NCI-H187 (cell line): ENCODE measurements at regions not wholly inside any gene's neighbourhood (a gene's known extent, or its start where the extent isn't known, plus 50 kb on each side); places are given as distances from the start of the nearest gene placed in this dataset.

ENCODE experiments used
- DNase-seq, 2 experiments: peaks; one replicate each; lab custom pipeline; 2025; lab: John Stamatoyannopoulos, UW

DNA sequence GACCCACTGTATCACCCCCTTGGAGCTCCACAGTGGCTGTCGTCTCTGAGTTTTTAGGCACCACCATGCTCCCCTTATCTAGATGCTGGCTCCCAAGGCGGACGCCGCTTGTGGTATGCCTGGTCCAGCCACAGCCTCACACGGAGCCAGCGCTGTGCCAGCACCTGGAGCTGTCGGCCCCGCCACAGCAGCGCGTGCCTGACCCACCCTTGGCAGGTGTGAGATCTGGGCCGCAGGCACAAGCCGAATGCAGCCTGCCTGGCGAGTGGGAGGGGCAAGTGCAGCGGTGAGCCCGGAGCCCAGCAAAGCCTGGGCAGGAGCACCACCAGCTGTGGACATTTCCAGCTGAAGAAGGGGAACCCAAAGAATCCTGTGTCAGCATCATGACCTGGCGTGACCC is 91.9 kb upstream of the BACE2 start:
- no peak for DNase-seq

DNA sequence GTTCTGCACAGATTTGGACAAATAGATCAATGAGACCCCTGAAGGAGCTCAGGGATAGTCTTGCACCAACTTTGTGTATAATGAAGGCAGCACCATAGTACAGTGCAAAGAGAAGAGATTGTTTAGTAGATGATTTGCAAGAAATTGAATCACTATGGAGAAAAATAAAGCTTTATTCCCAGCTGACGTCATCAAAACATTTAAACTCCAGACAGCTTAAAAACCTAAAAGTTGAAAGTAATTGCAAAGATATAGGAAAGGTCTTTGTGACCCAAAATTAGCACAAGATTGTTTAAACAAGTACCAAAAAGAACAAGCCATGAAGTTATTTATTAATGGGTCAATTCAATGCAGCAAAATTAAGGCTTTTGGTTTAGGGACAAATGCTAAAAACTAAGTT is 88.8 kb upstream of the BACE2 start:
- no peak for DNase-seq

DNA sequence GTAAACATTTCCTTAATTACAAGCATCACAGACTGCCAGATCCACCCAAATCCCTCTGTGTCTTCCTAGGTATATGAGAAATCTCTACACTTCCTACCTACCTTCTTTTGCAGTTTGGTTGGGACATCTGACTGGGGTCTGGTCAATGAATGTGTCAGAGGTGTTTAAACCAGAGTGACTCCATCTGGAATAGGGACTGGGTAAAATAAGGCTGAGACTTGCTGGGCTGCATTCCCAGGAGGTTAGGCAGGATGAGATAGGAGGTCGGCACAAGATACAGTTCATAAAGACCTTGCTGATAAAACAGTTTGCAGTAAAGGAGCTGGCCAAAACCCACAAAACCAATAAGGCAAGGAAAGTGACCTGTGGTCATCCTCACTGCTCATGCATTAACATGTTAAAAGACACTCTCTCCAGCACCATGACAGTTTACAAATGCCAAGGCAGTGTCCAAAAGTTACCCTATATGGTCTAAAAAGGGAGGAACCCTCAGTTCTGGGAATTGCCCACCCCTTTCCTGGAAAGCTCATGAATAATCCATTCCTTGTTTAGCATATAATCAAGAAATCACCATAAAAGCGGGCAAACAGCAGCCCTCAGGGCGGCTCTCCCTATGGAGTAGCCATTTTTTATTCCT is 87.4 kb upstream of the BACE2 start:
- no peak for DNase-seq

DNA sequence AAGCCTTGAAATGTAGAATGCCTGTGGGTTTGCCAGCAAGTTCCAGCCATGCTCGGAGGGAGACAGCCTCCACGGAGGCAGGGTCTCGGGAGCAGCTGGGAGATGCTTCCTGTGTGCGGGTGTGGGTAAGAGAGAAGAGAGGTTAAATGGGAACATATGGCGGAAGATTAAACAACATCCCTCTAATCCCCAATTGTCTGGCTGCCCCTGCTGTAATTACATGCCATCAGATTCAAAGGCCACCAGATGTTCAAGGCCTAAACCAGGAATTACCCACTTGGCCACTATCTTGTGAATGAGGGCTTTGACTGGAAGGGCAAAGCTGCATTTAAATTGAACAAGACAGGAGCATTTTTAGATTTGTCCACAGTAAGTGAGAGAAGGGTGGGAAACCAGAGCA is 81.4 kb upstream of the BACE2 start:
- DNase-seq, result no peak

DNA sequence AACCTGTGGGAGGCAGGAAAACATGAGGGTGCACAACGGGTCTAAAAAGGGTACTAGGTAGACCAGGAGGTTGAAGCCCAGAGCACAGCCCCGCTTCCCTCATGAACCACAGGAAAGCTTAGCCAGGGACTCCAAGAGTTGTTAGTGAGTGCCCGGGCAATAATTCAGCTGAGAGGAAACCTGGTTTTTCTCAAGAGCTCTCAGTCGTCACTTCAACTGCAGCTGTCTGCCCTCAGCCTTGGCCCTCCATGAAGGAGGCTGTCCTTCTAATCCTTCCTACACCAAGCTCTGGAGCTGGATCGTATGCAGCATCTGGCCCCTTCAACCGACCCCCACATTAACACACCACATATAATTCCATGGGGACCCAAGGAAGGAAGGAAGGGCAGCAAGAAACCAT is 77.0 kb upstream of the BACE2 start:
- peak; percentile 65 to 76 for DNase-seq

DNA sequence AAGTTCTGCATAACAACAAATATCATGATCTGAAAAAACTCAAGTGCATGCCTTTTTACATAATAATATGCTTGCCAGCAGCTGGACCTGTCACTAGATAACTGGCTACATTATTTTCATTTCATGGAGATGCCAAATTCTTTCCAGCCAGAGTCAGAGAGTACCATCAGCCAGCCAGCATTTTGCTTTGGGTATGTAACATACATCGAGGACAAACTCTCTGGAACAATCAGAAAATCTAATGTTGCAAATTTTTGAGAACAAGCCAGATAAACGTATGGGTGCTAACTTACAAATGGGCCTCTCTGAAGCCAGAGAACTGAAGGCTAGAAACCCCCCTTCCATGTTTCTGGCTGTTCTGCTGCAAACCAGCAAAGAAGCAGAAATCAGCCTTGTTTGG is 76.3 kb upstream of the BACE2 start:
- no peak for DNase-seq

DNA sequence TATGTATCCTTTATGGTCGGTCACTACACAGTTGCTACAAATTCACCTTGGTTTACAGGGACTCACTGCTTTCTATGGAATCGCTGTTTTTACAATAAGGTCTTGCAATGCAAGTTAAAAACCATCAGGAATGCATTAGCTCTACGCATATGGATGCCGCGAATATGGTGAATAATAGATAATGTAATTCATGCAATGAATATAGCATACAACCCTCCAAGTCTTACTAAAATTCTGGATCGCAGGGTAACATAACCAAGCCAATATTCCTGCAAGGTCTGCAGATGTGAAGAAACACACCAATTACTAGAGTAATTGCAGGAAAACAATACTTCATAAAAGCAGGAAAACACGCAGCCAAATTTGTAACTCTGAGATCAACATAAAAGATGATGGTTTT is 75.6 kb upstream of the BACE2 start:
- DNase-seq, result no peak

DNA sequence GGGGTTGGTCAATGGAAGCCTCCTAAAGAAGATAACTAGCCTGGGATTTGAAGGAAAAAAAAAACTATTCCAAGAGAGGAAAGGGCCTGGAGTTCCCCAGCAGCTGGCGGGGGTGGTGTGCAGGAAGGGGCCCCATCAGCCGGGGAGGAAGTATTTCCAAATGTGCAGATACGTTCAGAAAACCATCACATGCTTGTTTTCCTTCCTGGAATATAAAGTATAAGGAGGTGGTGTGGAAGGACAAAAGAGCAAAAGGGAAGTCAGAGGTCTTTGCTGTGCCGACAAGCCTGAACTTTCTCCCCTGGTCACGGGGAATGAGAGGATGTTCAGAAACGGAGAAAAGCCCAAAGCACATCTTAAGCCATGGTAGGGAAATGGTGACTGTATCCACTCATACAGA is 72.0 kb upstream of the BACE2 start:
- no peak for DNase-seq

DNA sequence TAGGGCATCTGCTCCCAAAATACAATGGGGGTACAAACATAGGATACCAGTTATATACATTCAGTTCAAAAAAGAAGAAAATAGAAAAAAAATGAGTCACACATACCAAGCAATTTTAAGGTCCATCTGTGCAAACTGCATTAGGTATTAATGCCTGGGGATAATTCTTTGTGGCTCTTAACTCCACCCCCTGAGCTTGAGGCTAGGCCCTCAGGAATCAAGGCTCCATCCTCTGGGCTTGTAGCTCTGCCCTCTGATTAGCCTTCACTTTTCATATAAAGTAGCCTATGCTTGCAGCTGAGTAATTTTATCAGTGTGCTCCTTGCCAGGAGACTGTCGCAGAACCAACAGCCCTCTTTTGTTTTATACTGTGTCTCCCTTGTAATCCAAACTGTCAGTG is 69.9 kb upstream of the BACE2 start:
- no peak for DNase-seq

DNA sequence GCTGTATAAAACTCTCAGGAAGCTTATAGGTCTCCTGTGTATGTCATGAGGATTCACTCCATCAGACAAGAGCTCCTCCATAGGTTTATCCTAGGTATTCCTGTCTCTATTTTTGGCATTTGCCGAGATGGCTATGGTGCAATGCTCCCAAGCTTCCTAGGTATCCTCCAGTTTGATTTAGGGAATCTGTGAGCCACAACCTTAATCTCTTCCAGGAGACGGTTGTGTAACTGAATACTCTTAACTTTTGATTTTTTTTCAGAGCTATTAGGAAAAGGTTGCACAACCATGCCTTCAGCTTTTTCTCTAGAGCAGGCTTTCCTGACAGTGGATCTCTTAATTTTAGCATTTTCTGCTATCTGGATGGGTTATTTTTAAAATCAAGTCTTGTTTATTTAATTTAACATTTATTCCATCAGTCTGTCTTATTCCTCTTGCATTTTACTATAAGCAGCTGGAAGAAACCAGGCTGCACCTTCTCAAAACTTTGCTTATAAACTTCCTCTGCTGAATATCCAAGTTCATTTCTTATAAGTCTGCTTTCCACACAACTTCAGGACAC is 69.4 kb upstream of the BACE2 start:
- DNase-seq, result no peak

DNA sequence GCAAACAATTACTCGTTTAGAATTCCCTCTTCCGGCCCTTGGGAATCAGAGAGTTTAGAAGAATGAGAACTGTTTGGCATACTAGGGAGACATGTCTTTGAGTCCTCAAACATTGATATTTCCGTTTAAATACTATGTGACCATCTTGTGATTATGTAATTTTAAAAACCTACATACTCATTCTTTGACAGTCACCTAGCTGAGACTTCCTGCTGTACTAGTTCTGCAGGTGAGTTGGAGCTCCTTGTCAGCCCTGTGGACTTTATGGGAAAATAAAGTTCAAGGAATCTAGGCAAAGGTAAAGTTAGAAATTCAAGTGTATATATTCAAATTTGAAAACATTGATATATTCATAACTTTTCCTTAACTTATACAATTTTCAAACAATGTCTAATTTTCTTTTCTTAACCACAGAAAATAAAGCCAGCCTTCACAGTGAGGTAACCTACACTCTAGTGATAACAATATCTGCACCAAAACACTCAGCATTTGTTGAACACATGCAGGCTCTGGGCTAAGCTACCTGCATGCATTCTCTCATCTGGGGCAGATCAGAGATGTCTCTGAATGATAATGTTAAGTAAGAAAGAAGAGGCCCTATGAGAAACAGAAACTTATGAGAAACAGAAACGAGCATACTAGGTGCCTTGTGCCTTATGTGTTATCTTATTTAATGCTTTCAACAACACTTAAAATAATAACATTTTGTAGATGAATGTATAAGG is 67.0 kb upstream of the BACE2 start:
- no peak for DNase-seq

DNA sequence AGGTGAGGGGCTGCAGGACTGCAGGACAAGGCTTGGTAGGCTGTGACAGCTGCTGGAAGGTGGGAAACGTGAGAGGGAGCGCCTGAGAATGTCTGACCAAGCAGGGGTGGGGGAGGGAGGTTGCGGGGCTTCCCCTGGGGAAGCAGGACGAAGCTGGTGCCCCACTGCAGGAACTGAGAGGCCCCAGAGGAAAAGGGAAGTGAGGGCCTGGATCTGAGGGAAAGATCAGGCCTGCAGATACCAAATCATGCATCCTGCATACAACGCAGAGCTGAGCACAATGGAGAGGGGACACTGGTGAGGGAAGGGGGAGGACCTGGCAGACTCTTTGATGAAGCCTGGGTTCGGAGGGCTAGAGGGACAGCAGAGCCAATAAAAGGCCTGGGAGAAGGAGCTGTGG is 65.7 kb upstream of the BACE2 start:
- no peak for DNase-seq

DNA sequence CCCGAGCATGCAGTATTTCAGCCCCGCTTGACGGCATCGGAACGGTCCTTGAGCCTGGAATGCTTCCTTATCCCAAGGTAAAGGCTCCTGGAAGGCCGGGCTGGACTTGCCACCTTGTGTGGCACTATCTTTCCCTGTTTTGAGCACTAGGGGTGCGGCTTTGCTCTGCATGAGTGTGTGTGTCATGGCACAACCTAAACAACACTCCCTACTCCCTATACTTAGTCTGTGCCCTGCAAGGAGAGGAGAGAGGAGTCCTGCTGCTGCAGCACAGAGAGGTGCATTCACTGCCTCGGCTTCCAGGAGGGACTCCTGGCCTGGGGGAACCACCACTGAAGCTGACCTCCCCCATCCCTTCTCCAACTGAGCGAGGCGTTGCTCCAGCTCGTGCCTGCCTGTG is 60.4 kb upstream of the BACE2 start:
- no peak for DNase-seq

DNA sequence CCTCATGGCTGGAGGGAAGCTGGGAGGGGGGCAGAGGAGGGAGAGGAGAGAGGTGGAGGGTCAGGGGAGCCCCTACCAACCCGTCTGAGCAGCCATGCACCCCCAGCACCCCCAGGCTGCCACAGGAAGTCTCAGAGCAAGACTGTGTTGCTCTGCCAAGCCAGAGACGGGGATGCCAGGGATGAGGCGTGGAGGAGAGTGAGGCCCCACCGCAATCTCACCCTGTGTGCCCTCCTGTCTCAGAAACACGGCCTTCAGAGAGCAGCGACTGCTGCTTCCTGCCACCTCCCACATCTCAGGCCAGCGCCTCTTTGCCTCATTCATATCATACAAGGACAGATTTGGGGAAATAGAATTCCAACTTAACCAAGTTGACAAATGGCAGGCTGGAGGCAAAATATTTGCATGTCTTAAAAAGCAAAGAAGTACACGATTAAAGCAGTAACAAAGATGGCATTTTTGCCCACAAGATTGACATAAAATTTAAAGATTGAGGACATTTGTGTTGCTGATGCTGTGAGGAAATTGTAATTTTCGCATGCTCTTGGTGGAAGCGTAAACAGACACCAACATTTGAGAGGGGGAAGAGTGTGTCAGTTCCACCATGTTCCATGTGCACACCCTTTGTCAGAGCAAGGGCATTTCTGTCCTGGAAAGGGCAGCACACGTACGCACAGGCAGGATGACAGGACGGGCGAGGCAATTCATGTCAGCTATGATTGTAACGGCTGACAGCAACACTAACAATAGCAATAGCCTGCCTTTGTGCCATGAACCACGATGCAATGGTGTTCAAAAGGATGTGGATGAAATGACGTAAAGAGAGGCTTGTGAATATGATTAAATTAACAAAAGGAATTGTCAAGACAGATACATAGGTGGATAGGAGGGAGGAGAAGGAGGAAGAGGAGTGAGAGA is 59.0 kb upstream of the BACE2 start:
- no peak for DNase-seq

DNA sequence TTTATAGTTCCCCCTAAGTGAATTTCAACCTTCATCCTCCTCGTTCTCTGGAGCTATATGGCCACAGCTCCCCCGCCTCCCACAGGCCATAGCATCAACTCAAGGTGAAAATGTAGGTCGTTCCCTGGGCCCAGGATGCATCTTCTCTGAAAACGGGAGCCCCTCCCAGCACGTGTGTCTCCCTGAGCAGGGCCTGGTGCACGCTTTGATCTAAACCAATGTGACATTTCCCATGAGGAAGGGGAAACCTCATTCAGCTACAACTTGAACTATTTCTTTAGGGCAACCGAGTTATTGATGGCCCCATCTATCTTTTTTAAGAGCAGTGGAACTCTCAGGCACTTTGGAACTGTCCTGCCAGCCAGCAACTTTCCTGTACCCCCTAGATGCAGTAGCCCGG is 57.8 kb upstream of the BACE2 start:
- DNase-seq, result no peak

DNA sequence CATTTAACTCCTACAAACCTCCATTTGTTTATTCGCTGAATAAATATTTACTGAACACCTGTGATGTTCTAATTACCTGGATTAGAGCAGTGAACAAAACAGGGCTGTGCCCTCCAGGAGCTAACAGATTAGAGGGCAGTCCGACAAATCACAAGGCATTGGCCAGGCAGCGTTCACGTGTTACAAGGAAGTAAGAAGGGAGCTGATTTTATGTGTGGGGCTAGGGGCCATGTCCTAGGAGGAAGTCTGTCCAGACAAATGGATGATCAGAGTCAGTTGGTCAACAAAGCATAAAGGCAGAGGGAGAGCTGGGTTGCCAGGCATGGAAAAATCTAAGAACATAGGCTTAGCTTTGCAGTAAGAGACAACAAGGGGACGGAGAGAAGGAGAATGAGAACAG is 57.3 kb upstream of the BACE2 start:
- DNase-seq, result no peak

DNA sequence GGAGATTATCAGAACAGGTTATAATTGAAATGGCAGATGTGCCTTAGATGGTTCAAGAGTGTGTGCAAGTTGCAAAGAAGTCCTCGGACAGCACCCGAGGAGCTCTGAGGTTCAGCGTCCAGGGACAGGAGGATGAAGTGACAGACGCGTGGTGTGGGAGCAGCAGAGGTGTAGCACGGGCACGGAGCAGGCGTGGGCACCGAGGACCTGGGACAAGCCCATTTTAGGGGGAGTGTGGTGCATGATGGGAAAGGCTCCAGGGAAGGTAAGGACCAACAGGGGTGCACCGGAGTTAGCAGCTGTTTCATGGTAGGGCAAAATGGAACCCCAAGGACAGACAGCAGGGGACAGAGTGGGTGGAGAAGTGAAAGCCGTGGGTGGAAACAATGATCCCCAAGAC is 56.3 kb upstream of the BACE2 start:
- no peak for DNase-seq

DNA sequence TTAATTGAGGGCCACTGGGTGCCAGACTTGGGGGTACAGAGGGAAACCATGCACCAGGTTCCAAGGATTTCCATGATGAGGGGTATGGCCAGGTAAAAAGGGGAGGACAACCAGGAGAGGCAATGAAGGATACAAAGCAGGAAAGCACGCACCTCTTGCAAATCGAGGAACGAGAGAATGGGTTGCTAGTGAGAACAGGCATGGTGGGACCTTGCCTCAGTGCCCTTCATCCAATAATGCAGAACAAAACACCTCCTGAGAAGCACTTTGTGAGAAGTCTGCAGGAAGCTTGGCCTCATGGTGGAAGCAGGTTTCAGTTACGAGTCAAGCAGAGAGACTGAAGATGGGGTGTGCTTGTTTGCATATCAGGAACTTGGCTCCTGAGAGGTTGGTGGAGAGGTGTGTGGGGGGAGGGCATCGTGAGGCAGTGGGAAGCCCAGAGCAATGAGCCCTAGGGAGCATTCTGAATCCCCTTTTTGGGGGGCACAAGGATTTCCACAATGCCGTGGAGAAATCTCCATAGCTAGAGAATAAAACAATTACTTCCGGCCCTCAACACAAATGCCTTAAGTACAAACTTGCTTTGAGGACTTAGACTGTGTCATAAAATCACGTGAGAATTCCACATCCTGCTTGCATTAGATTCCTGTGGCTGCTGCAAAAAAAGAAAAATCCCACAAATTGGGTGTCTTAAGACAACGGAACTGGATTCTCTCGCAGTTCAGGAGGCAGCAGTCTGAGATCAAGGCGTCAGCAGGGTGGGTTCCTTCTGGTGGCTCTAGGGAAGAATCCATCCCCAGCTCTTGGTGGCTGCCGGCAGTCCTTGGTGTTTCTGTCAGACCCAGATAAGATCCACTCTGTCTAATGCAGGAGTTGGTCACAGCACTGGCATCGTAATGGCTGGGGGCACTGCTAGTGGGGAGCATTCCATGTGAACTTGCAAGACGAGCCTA is 54.9 kb upstream of the BACE2 start:
- DNase-seq, result peak; percentile 36 to 39

DNA sequence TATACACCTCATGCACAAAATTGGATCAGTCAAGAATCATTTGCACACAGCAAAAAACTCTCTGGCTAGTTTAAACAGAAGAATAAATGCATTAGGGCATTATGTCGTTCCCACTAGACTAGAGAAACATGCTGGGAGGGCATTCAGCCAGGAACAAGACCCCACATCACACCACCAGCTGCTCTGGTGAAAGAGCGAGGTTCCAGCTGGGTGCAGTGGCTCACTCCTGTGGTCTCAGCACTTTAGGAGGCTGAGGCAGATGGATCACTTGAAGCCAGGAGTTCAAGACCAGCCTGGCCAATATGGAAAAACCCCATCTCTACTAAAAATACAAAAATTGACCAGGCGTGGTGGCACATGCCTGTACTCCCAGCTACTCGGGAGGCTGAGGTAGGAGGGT is 52.1 kb upstream of the BACE2 start:
- no peak for DNase-seq
